ENCODE measurements at regions not wholly inside any gene's neighbourhood (a gene's known extent, or its start where the extent isn't known, plus 50 kb on each side); places are given as distances from the start of the nearest gene placed in this dataset.

GRCh38 chr15:70504299-70504951, 258.9 kb downstream of the UACA start:
- H3K4me1 Mint-ChIP-seq (ENCODE audit: low read depth) = peaks cover 19% of the 10 kb centered on the region
- no peak for TF ChIP-seq CTCF (IDR thresholded peaks at IDR 0.05; ENCODE audit: unreplicated experiment)
- no peak overlapping the region for H3K27ac Mint-ChIP-seq

GRCh38 chr15:70503798-70504298, 259.5 kb downstream of the UACA start:
- H3K27me3 Mint-ChIP-seq = peaks cover 48% of the 10 kb centered on the region
- H3K4me1 Mint-ChIP-seq (ENCODE audit: low read depth) = peaks cover 18% of the 10 kb centered on the region
- H3K9me3 Mint-ChIP-seq (ENCODE audit: low read depth) = no peaks in the 10 kb centered on the region
- TF ChIP-seq CTCF (IDR thresholded peaks at IDR 0.05; ENCODE audit: unreplicated experiment) = no peak
- H3K4me3 Mint-ChIP-seq (ENCODE audit: low read depth) = no peak overlapping the region
- no peak overlapping the region for H3K27ac Mint-ChIP-seq
- no peaks in the 10 kb centered on the region for H3K36me3 Mint-ChIP-seq (ENCODE audit: insufficient read depth)
- no peak for DNase-seq (ENCODE audit: low spot score, unreplicated experiment)

More at GRCh38 chr15:70504299-70504951, 258.9 kb downstream of the UACA start:
- Mint-ChIP-seq H3K4me3 (ENCODE audit: low read depth) (no peak overlapping the region), H3K27me3 (peaks cover 44% of the 10 kb centered on the region), H3K9me3 (ENCODE audit: low read depth) (no peaks in the 10 kb centered on the region), H3K36me3 (ENCODE audit: insufficient read depth) (no peaks in the 10 kb centered on the region)
- DNase-seq (ENCODE audit: low spot score, unreplicated experiment) = no peak

DNA sequence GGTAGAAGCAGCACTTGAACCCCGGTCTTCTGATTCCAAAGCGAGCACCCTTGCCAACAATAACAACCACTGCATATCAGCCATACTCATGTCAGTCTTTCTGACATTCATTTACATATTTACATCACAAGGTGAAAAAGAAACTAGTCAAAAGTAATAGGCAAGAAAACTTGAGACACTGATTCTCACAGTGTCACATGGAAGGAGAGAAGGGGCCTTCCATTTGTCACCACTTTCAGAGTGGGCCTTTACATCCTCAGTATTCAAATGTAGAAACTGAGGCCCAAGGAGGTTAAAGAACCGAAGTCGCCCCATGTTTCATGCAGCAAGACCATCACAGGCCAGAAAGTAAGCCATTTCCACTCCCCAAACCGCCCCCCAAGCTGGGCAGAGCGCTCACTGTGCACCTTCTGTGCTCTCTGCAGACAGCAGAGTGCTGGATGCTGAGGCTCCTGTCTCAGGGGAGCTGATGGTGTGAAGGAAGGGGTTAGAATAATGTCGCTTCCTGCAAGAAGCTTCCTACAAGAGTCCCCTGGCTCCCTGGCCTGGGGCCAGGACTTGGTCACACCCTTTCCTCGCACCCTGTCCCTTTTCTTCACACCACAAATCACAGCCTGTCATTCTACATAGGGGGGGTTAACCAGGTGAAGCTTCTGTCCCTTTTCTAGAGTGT, 260.1 kb downstream of the UACA start:
- Mint-ChIP-seq H3K4me3 (ENCODE audit: low read depth) (no peak overlapping the region), H3K9me3 (ENCODE audit: low read depth) (no peaks in the 10 kb centered on the region), H3K27ac (no peak overlapping the region), H3K36me3 (ENCODE audit: insufficient read depth) (no peaks in the 10 kb centered on the region), H3K27me3 (peaks cover 48% of the 10 kb centered on the region), H3K4me1 (ENCODE audit: low read depth) (peaks cover 12% of the 10 kb centered on the region)
- no peak for TF ChIP-seq CTCF (IDR thresholded peaks at IDR 0.05; ENCODE audit: unreplicated experiment)
- no peak for DNase-seq (ENCODE audit: low spot score, unreplicated experiment)

DNA sequence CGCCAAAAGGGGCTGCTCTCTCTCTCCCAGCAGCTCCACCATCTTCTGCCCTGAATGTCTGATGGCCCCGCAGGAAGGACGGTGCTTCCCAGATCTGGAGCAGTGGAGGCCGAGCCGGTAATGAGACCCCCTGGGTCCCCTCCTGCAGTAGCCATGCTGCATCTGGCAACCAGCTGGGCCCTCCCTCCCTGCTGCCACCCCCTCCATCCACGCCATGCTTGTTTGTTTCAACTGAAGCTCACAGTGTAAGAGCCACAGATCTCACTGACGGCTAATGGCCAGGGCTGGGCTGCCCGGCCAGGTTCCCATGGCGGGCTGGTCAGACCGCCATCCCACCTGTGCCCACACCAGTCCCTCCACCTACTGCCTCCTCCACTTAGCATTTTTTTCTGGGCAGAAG, 260.8 kb downstream of the UACA start:
- Mint-ChIP-seq H3K27me3 (peaks cover 49% of the 10 kb centered on the region), H3K9me3 (ENCODE audit: low read depth) (no peaks in the 10 kb centered on the region), H3K27ac (no peak overlapping the region), H3K4me1 (ENCODE audit: low read depth) (peaks cover 7% of the 10 kb centered on the region), H3K36me3 (ENCODE audit: insufficient read depth) (no peaks in the 10 kb centered on the region), H3K4me3 (ENCODE audit: low read depth) (no peak overlapping the region)
- TF ChIP-seq CTCF (IDR thresholded peaks at IDR 0.05; ENCODE audit: unreplicated experiment) = no peak
- DNase-seq (ENCODE audit: low spot score, unreplicated experiment) = no peak

DNA sequence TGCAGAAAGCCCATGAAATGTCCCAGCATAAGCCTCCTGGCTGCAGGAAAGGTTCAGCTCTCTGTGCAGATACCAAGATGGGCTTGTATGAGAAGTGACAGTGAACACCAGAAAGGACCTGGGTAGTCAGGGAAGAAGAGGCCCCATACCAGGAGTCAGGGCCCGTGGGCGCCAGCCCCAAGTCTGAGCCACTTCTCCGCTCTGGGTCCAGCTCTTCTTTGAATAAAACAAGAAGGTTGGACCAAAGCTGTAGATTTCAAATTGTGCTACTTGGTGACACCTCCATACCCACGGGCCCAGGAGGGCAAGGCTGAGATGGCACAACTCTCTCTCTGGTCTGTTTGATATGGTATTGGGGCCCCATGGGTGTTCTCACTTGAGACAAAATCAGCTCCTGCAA, 261.5 kb downstream of the UACA start:
- Mint-ChIP-seq H3K4me3 (ENCODE audit: low read depth) (no peak overlapping the region), H3K27me3 (peaks cover 51% of the 10 kb centered on the region), H3K4me1 (ENCODE audit: low read depth) (peaks cover 7% of the 10 kb centered on the region), H3K27ac (no peak overlapping the region), H3K36me3 (ENCODE audit: insufficient read depth) (no peaks in the 10 kb centered on the region), H3K9me3 (ENCODE audit: low read depth) (no peaks in the 10 kb centered on the region)
- no peak for DNase-seq (ENCODE audit: low spot score, unreplicated experiment)
- no peak for TF ChIP-seq CTCF (IDR thresholded peaks at IDR 0.05; ENCODE audit: unreplicated experiment)

All from progenitor cell of endocrine pancreas (in vitro differentiated cells).